ENCODE measurements at regions not wholly inside any gene's neighbourhood (a gene's known extent, or its start where the extent isn't known, plus 50 kb on each side); places are given as distances from the start of the nearest gene placed in this dataset.

- TF ChIP-seq CTCF (IDR thresholded peaks at IDR 0.05), result no peak
- TF ChIP-seq ZFX (IDR thresholded peaks at IDR 0.05; ENCODE audit: borderline replicate concordance), result no peak
- no peak overlapping the region for H3K27ac ChIP-seq
Measured at GRCh38 chr1:194225821-194226220, 1039.4 kb upstream of the B3GALT2 start.

GRCh38 chr1:194223596-194223995 is 1037.2 kb upstream of the B3GALT2 start:
- TF ChIP-seq CTCF (IDR thresholded peaks at IDR 0.05) (no peak), ZFX (IDR thresholded peaks at IDR 0.05; ENCODE audit: borderline replicate concordance) (no peak)
- H3K27ac ChIP-seq, result no peak overlapping the region

- TF ChIP-seq ZFX (IDR thresholded peaks at IDR 0.05; ENCODE audit: borderline replicate concordance), result no peak
- no peak for TF ChIP-seq CTCF (IDR thresholded peaks at IDR 0.05)
Measured at GRCh38 chr1:194215448-194215847, 1029.0 kb upstream of the B3GALT2 start.

GRCh38 chr1:194214735-194215134 is 1028.3 kb upstream of the B3GALT2 start:
- no peak for TF ChIP-seq ZFX (IDR thresholded peaks at IDR 0.05; ENCODE audit: borderline replicate concordance)
- TF ChIP-seq CTCF (IDR thresholded peaks at IDR 0.05), result no peak
- no peak overlapping the region for H3K27ac ChIP-seq

More at GRCh38 chr1:194215448-194215847, 1029.0 kb upstream of the B3GALT2 start:
- H3K27ac ChIP-seq, result no peak overlapping the region

- no peak overlapping the region for H3K27ac ChIP-seq
- TF ChIP-seq ZFX (IDR thresholded peaks at IDR 0.05; ENCODE audit: borderline replicate concordance) (no peak), CTCF (IDR thresholded peaks at IDR 0.05) (no peak)
Measured at GRCh38 chr1:194209920-194210319, 1023.5 kb upstream of the B3GALT2 start.

GRCh38 chr1:194208674-194209073 is 1022.3 kb upstream of the B3GALT2 start:
- no peak for TF ChIP-seq CTCF (IDR thresholded peaks at IDR 0.05)
- no peak for TF ChIP-seq ZFX (IDR thresholded peaks at IDR 0.05; ENCODE audit: borderline replicate concordance)
- H3K27ac ChIP-seq, result no peak overlapping the region

- TF ChIP-seq CTCF (IDR thresholded peaks at IDR 0.05) (no peak), ZFX (IDR thresholded peaks at IDR 0.05; ENCODE audit: borderline replicate concordance) (no peak)
- H3K27ac ChIP-seq, result no peak overlapping the region
Measured at GRCh38 chr1:194196562-194196961, 1010.1 kb upstream of the B3GALT2 start.

All from 22Rv1 (cell line).